ENCODE measurements at regions not wholly inside any gene's neighbourhood (a gene's known extent, or its start where the extent isn't known, plus 50 kb on each side); places are given as distances from the start of the nearest gene placed in this dataset.

- TF ChIP-seq CTCF (IDR thresholded peaks at IDR 0.05; ENCODE audit: low read depth, low read length) (no peak), EZH2phosphoT487 (IDR thresholded peaks at IDR 0.05; ENCODE audit: low read depth) (no peak)
Measured at GRCh38 chr14:22484632-22485031, 104.4 kb downstream of the DAD1 start.

Measured in OCI-LY3 (cell line).